ENCODE measurements at regions not wholly inside any gene's neighbourhood (a gene's known extent, or its start where the extent isn't known, plus 50 kb on each side); places are given as distances from the start of the nearest gene placed in this dataset.
"Not testable (repeated sequence)": the region's sequence is repeated elsewhere in the genome, so short reads cannot be mapped to it uniquely, and the experiment has no call there.

GRCh38 chr3:159669766-159670165 is 318.9 kb upstream of the IL12A start:
- DNase-seq: no peak

GRCh38 chr3:159672728-159673688 is 315.6 kb upstream of the IL12A start:
- no peak for DNase-seq

GRCh38 chr3:159674583-159674982 is 314.1 kb upstream of the IL12A start:
- DNase-seq: no peak

GRCh38 chr3:159675285-159675684 is 313.4 kb upstream of the IL12A start:
- DNase-seq: no peak

GRCh38 chr3:159679900-159680299 is 308.7 kb upstream of the IL12A start:
- no peak for DNase-seq

GRCh38 chr3:159681717-159682116 is 306.9 kb upstream of the IL12A start:
- not testable (repeated sequence) for DNase-seq

- DNase-seq: no peak
Observed at GRCh38 chr3:159685801-159686200, 302.8 kb upstream of the IL12A start.

GRCh38 chr3:159693226-159693625 is 295.4 kb upstream of the IL12A start:
- no peak for DNase-seq

GRCh38 chr3:159711560-159712333 is 276.9 kb upstream of the IL12A start:
- no peak for DNase-seq

- DNase-seq: no peak
Observed at GRCh38 chr3:159721324-159721723, 267.3 kb upstream of the IL12A start.

GRCh38 chr3:159723295-159723694 is 265.3 kb upstream of the IL12A start:
- no peak for DNase-seq

GRCh38 chr3:159724627-159725026 is 264.0 kb upstream of the IL12A start:
- DNase-seq: no peak

- DNase-seq: no peak
Observed at GRCh38 chr3:159726231-159726964, 262.2 kb upstream of the IL12A start.

GRCh38 chr3:159727506-159727905 is 261.1 kb upstream of the IL12A start:
- DNase-seq: no peak

- DNase-seq: no peak
Observed at GRCh38 chr3:159731254-159731653, 257.4 kb upstream of the IL12A start.

- DNase-seq: no peak
Observed at GRCh38 chr3:159732172-159733111, 256.2 kb upstream of the IL12A start.

GRCh38 chr3:159733194-159733860 is 255.3 kb upstream of the IL12A start:
- no peak for DNase-seq

GRCh38 chr3:159734681-159735080 is 254.0 kb upstream of the IL12A start:
- no peak for DNase-seq

- DNase-seq: no peak
Observed at GRCh38 chr3:159739166-159739565, 249.5 kb upstream of the IL12A start.

GRCh38 chr3:159739969-159740368 is 248.7 kb upstream of the IL12A start:
- no peak for DNase-seq

GRCh38 chr3:159741281-159741680 is 247.4 kb upstream of the IL12A start:
- no peak for DNase-seq
